H9 (cell line): ENCODE measurements at regions not wholly inside any gene's neighbourhood (a gene's known extent, or its start where the extent isn't known, plus 50 kb on each side); places are given as distances from the start of the nearest gene placed in this dataset.

Experiments used
- DNase-seq: peaks from one replicate; pipeline ENCODE4 v3.0.0-alpha.2; 2017
- H2AFZ ChIP-seq: one replicate; pipeline ENCODE4 v1.6.1; 2013; ENCODE audit warnings: mild to moderate bottlenecking, low read length, control low read depth, moderate library complexity
- H2AK5ac ChIP-seq: 2 replicates; pipeline ENCODE4 v1.6.1; 2013; ENCODE audit warnings: low read length, control low read depth, mixed read lengths; ENCODE audit not compliant: insufficient read length
- H2BK120ac ChIP-seq: one replicate; pipeline ENCODE4 v1.6.1; 2013; ENCODE audit warnings: low read depth, mild to moderate bottlenecking, low read length, control low read depth, inconsistent platforms; ENCODE audit not compliant: poor library complexity, severe bottlenecking
- H2BK12ac ChIP-seq: 2 replicates; pipeline ENCODE4 v1.6.1; 2013; ENCODE audit warnings: low read length, control low read depth, mixed read lengths, low read depth; ENCODE audit not compliant: insufficient read length
- H2BK15ac ChIP-seq: 2 replicates; pipeline ENCODE4 v1.6.1; 2013; ENCODE audit warnings: low read depth, low read length, control low read depth
- H2BK20ac ChIP-seq: one replicate; pipeline ENCODE4 v1.6.1; 2013; ENCODE audit warnings: low read depth, mild to moderate bottlenecking, low read length, control low read depth, inconsistent platforms; ENCODE audit not compliant: poor library complexity, severe bottlenecking
- H2BK5ac ChIP-seq: 2 replicates; pipeline ENCODE4 v1.6.1; 2013; ENCODE audit warnings: low read length, control low read depth, mixed read lengths; ENCODE audit not compliant: insufficient read length
- H3K14ac ChIP-seq: 2 replicates; pipeline ENCODE4 v1.6.1; 2013; ENCODE audit warnings: low read length, control low read depth; ENCODE audit not compliant: insufficient read depth
- H3K18ac ChIP-seq: 2 replicates; pipeline ENCODE4 v1.6.1; 2013; ENCODE audit warnings: low read depth, mild to moderate bottlenecking, mixed read lengths, low read length, control low read depth; ENCODE audit not compliant: insufficient read length
- H3K23ac ChIP-seq: 2 replicates; pipeline ENCODE4 v1.6.1; 2013; ENCODE audit warnings: low read length, control low read depth, mixed read lengths, low read depth; ENCODE audit not compliant: insufficient read length
- H3K23me2 ChIP-seq: 2 replicates; pipeline ENCODE4 v1.6.1; 2013; ENCODE audit warnings: low read depth, mild to moderate bottlenecking, mixed read lengths, low read length, control low read depth; ENCODE audit not compliant: insufficient read length, poor library complexity, severe bottlenecking
- H3K27ac ChIP-seq: 2 replicates; pipeline ENCODE4 v1.5.1; 2013; ENCODE audit warnings: low read length, control low read depth, mixed read lengths, low read depth; ENCODE audit not compliant: insufficient read length
- H3K27me3 ChIP-seq: 2 replicates; pipeline ENCODE4 v1.6.1; 2013; ENCODE audit warnings: low read length, control low read depth, inconsistent platforms; ENCODE audit not compliant: insufficient read depth
- H3K4ac ChIP-seq: 2 replicates; pipeline ENCODE4 v1.6.1; 2013; ENCODE audit warnings: low read depth, mild to moderate bottlenecking, control low read depth, inconsistent platforms, low read length, moderate library complexity
- H3K4me1 ChIP-seq: 2 replicates; pipeline ENCODE4 v1.6.1; 2013; ENCODE audit warnings: low read length, control low read depth, inconsistent platforms; ENCODE audit not compliant: insufficient read depth
- H3K4me2 ChIP-seq: 2 replicates; pipeline ENCODE4 v1.6.1; 2013; ENCODE audit warnings: low read length, control low read depth, mixed read lengths; ENCODE audit not compliant: insufficient read length, insufficient read depth
- H3K56ac ChIP-seq: 2 replicates; pipeline ENCODE4 v1.6.1; 2013; ENCODE audit warnings: low read depth, mild to moderate bottlenecking, mixed read lengths, low read length, control low read depth; ENCODE audit not compliant: insufficient read length
- H3K79me1 ChIP-seq: 2 replicates; pipeline ENCODE4 v1.6.1; 2013; ENCODE audit warnings: low read depth, mild to moderate bottlenecking, moderate library complexity, low read length, control low read depth, inconsistent platforms; ENCODE audit not compliant: insufficient read depth, poor library complexity, severe bottlenecking
- H3K79me2 ChIP-seq: 2 replicates; pipeline ENCODE4 v1.6.1; 2013; ENCODE audit warnings: low read length, control low read depth, inconsistent platforms; ENCODE audit not compliant: insufficient read depth
- H3K9ac ChIP-seq: 2 replicates; pipeline ENCODE4 v1.6.1; 2013; ENCODE audit warnings: low read length, control low read depth, mixed read lengths; ENCODE audit not compliant: insufficient read length; ENCODE audit errors: extremely low read depth
- H3K9me3 ChIP-seq: one replicate; pipeline ENCODE4 v1.6.1; 2013; ENCODE audit warnings: low read depth, low read length, inconsistent platforms; ENCODE audit not compliant: control insufficient read depth
- H3T11ph ChIP-seq: one replicate; pipeline ENCODE4 v1.6.1; 2013; ENCODE audit warnings: mild to moderate bottlenecking, low read length, control low read depth, inconsistent platforms
- H4K20me1 ChIP-seq: one replicate; pipeline ENCODE4 v1.6.1; 2013; ENCODE audit not compliant: control insufficient read depth, insufficient read length, insufficient read depth
- H4K5ac ChIP-seq: 2 replicates; pipeline ENCODE4 v1.6.1; 2013; ENCODE audit warnings: low read depth, mild to moderate bottlenecking, mixed read lengths, low read length, control low read depth; ENCODE audit not compliant: insufficient read length
- H4K8ac ChIP-seq: replicated peaks from 2 replicates; pipeline ENCODE4 v1.6.1; 2013; ENCODE audit warnings: low read length, control low read depth, mixed read lengths, low read depth; ENCODE audit not compliant: insufficient read length
- H4K91ac ChIP-seq: 2 replicates; pipeline ENCODE4 v1.6.1; 2013; ENCODE audit warnings: low read depth, mild to moderate bottlenecking, moderate library complexity, mixed read lengths, low read length, control low read depth; ENCODE audit not compliant: insufficient read length
- H3K27ac Mint-ChIP-seq, 3 experiments: 2 replicates in 2 of 3; 3 replicates in 1 of 3; pipeline ENCODE4 v1.8.0; 2020 to 2021; ENCODE audit warnings: mixed read lengths in 3 of 3, mild to moderate bottlenecking in 1 of 3, moderate library complexity in 1 of 3
- H3K27me3 Mint-ChIP-seq: 2 replicates; pipeline ENCODE4 v1.8.0; 2021; ENCODE audit warnings: low read depth, mild to moderate bottlenecking, moderate library complexity, mixed read lengths
- H3K36me3 Mint-ChIP-seq, 3 experiments: 2 replicates in 2 of 3; 3 replicates in 1 of 3; pipeline ENCODE4 v1.8.0; 2020 to 2021; ENCODE audit warnings: low read depth in 3 of 3, mixed read lengths in 3 of 3; ENCODE audit not compliant: insufficient read depth in 1 of 3
- H3K4me1 Mint-ChIP-seq, 2 experiments: 2 replicates each; pipeline ENCODE4 v1.8.0; 2020; ENCODE audit warnings: mixed read lengths in 2 of 2
- H3K4me3 Mint-ChIP-seq, 2 experiments: 2 replicates in 1 of 2; 3 replicates in 1 of 2; pipeline ENCODE4 v1.8.0; 2020 to 2021; ENCODE audit warnings: mild to moderate bottlenecking in 2 of 2, mixed read lengths in 2 of 2, moderate library complexity in 1 of 2
- H3K9me3 Mint-ChIP-seq, 2 experiments: 2 replicates in 1 of 2; 3 replicates in 1 of 2; pipeline ENCODE4 v1.8.0; 2020; ENCODE audit warnings: mild to moderate bottlenecking in 2 of 2, mixed read lengths in 2 of 2, moderate library complexity in 1 of 2
- WGBS: extraction: QIAGEN DNeasy Blood & Tissue Kit; methylation state at CpG from one replicate; pipeline ENCODE4 v1.1.7; 2013; ENCODE audit warnings: missing lambda C conversion rate, low lambda C conversion rate, mixed read lengths; ENCODE audit not compliant: insufficient read length; ENCODE audit errors: extremely low coverage; 5-methylcytosine and 5-hydroxymethylcytosine counted together
- TF ChIP-seq, protein P1 (sequence below): fragments of 200-600 bp; sonication (generic); conservative IDR thresholded peaks from 3 replicates; pipeline ENCODE4 v1.8.0; 2021; ENCODE audit warnings: antibody characterized with exemption, mild to moderate bottlenecking

- Mint-ChIP-seq H3K4me3 (no peak overlapping the region), H3K36me3 (peaks cover 4 to 20% (median 11%) of the 10 kb centered on the region in 3 experiments), H3K27me3 (no peaks in the 10 kb centered on the region; the same call in 1 of the 2 replicates), H3K9me3 (peaks cover 10 to 22% of the 10 kb centered on the region in 2 experiments), H3K4me1 (peaks cover 15 to 28% of the 10 kb centered on the region in 2 experiments), H3K27ac (peak overlapping the region in 1 of 3 experiments; percentile 27; a peak in 1 of 7 replicates)
- Histone ChIP-seq H3T11ph (no peak overlapping the region), H2BK120ac (no peak overlapping the region), H2AFZ (no peak overlapping the region), H3K79me1 (no peaks in the 10 kb centered on the region), H3K4ac (no peak overlapping the region), H3K9ac (no peak overlapping the region), H3K9me3 (no peaks in the 10 kb centered on the region), H2BK5ac (no peak overlapping the region), H3K4me1 (peaks cover 4% of the 10 kb centered on the region; the same call in 1 of the 2 replicates), H3K56ac (no peak overlapping the region), H2AK5ac (no peak overlapping the region), H4K20me1 (no peaks in the 10 kb centered on the region), H3K23me2 (no peaks in the 10 kb centered on the region), H2BK15ac (no peak overlapping the region), H3K27me3 (no peaks in the 10 kb centered on the region), H2BK20ac (no peak overlapping the region), H3K4me2 (no peak overlapping the region), H3K23ac (no peak overlapping the region), H4K8ac (no peak overlapping the region), H3K27ac (no peak overlapping the region), H3K79me2 (no peaks in the 10 kb centered on the region), H4K5ac (no peak overlapping the region), H4K91ac (no peak overlapping the region), H3K18ac (no peak overlapping the region), H3K14ac (no peak overlapping the region), H2BK12ac (no peak overlapping the region)
- WGBS, result no CpG with 5 or more reads among the region's 5 CpGs
- no peak for DNase-seq
- TF ChIP-seq, protein P1, sequence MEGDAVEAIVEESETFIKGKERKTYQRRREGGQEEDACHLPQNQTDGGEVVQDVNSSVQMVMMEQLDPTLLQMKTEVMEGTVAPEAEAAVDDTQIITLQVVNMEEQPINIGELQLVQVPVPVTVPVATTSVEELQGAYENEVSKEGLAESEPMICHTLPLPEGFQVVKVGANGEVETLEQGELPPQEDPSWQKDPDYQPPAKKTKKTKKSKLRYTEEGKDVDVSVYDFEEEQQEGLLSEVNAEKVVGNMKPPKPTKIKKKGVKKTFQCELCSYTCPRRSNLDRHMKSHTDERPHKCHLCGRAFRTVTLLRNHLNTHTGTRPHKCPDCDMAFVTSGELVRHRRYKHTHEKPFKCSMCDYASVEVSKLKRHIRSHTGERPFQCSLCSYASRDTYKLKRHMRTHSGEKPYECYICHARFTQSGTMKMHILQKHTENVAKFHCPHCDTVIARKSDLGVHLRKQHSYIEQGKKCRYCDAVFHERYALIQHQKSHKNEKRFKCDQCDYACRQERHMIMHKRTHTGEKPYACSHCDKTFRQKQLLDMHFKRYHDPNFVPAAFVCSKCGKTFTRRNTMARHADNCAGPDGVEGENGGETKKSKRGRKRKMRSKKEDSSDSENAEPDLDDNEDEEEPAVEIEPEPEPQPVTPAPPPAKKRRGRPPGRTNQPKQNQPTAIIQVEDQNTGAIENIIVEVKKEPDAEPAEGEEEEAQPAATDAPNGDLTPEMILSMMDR, result no peak
Measured at GRCh38 chr2:62383846-62384245, 122.1 kb downstream of the TMEM17 start.
